GM19467 (cell line): ENCODE measurements at regions not wholly inside any gene's neighbourhood (a gene's known extent, or its start where the extent isn't known, plus 50 kb on each side); places are given as distances from the start of the nearest gene placed in this dataset.

Experiments
- ATAC-seq: cut with Tn5 transposase; IDR thresholded peaks from one replicate; pipeline ENCODE4 v1.9.1; 2021; ENCODE audit warnings: mild to moderate bottlenecking, moderate library complexity; ENCODE audit not compliant: unreplicated experiment

- ATAC-seq, result no peak
These were observed 75.3 kb upstream of the BOC start for GRCh38 chr3:113136071-113136470.

- no peak for ATAC-seq
These were observed 74.8 kb upstream of the BOC start for GRCh38 chr3:113136544-113136943.

- ATAC-seq, result no peak
These were observed 72.3 kb upstream of the BOC start for GRCh38 chr3:113138839-113139743.

- no peak for ATAC-seq
These were observed 70.5 kb upstream of the BOC start for GRCh38 chr3:113140876-113141275.

GRCh38 chr3:113141543-113141942 is 69.8 kb upstream of the BOC start:
- ATAC-seq, result no peak

- no peak for ATAC-seq
These were observed 68.9 kb upstream of the BOC start for GRCh38 chr3:113142476-113142875.

- no peak for ATAC-seq
These were observed 68.0 kb upstream of the BOC start for GRCh38 chr3:113143353-113143752.

- ATAC-seq, result no peak
These were observed 63.6 kb upstream of the BOC start for GRCh38 chr3:113147681-113148261.

GRCh38 chr3:113148284-113148683 is 63.1 kb upstream of the BOC start:
- ATAC-seq, result no peak

GRCh38 chr3:113150250-113150649 is 61.1 kb upstream of the BOC start:
- ATAC-seq, result no peak

GRCh38 chr3:113151461-113152031 is 59.8 kb upstream of the BOC start:
- no peak for ATAC-seq

GRCh38 chr3:113152849-113153248 is 58.5 kb upstream of the BOC start:
- ATAC-seq, result no peak

GRCh38 chr3:113153499-113154107 is 57.8 kb upstream of the BOC start:
- no peak for ATAC-seq

GRCh38 chr3:113156816-113157333 is 54.5 kb upstream of the BOC start:
- ATAC-seq, result no peak

GRCh38 chr3:113157408-113158030 is 53.8 kb upstream of the BOC start:
- no peak for ATAC-seq

- ATAC-seq, result no peak
These were observed 53.2 kb upstream of the BOC start for GRCh38 chr3:113158171-113158570.
